HG03439 (cell line): ENCODE measurements at regions not wholly inside any gene's neighbourhood (a gene's known extent, or its start where the extent isn't known, plus 50 kb on each side); places are given as distances from the start of the nearest gene placed in this dataset.

Experiments
- ATAC-seq: cut with Tn5 transposase; IDR thresholded peaks from one replicate; pipeline ENCODE4 v1.9.1; 2021; ENCODE audit warnings: mild to moderate bottlenecking, moderate library complexity; ENCODE audit not compliant: unreplicated experiment

- no peak for ATAC-seq
Observed at GRCh38 chr20:42020316-42020715, 402.1 kb upstream of the CHD6 start.

- ATAC-seq: no peak
Observed at GRCh38 chr20:42018979-42019378, 400.8 kb upstream of the CHD6 start.

GRCh38 chr20:42010090-42010489 lies 391.9 kb upstream of the CHD6 start:
- no peak for ATAC-seq

- ATAC-seq: no peak
Observed at GRCh38 chr20:42007251-42007650, 389.1 kb upstream of the CHD6 start.

- ATAC-seq: no peak
Observed at GRCh38 chr20:42005211-42005610, 387.0 kb upstream of the CHD6 start.

GRCh38 chr20:42003380-42003779 lies 385.2 kb upstream of the CHD6 start:
- ATAC-seq: no peak

- no peak for ATAC-seq
Observed at GRCh38 chr20:41998539-41999341, 380.6 kb upstream of the CHD6 start.

GRCh38 chr20:41996951-41997350 lies 378.8 kb upstream of the CHD6 start:
- ATAC-seq: no peak

GRCh38 chr20:41992481-41992880 lies 374.3 kb upstream of the CHD6 start:
- ATAC-seq: no peak

- ATAC-seq: no peak
Observed at GRCh38 chr20:41991412-41991811, 373.2 kb upstream of the CHD6 start.

GRCh38 chr20:41989935-41990635 lies 371.9 kb upstream of the CHD6 start:
- ATAC-seq: no peak

- no peak for ATAC-seq
Observed at GRCh38 chr20:41989039-41989679, 371.0 kb upstream of the CHD6 start.

GRCh38 chr20:41984031-41984430 lies 365.9 kb upstream of the CHD6 start:
- no peak for ATAC-seq

GRCh38 chr20:41983159-41983558 lies 365.0 kb upstream of the CHD6 start:
- ATAC-seq: no peak

- no peak for ATAC-seq
Observed at GRCh38 chr20:41981746-41982145, 363.6 kb upstream of the CHD6 start.

GRCh38 chr20:41978875-41979274 lies 360.7 kb upstream of the CHD6 start:
- no peak for ATAC-seq

- no peak for ATAC-seq
Observed at GRCh38 chr20:41978246-41978790, 360.1 kb upstream of the CHD6 start.

GRCh38 chr20:41969656-41970055 lies 351.5 kb upstream of the CHD6 start:
- no peak for ATAC-seq

GRCh38 chr20:41960166-41960565 lies 342.0 kb upstream of the CHD6 start:
- no peak for ATAC-seq

- ATAC-seq: no peak
Observed at GRCh38 chr20:41958391-41958790, 340.2 kb upstream of the CHD6 start.

- ATAC-seq: no peak
Observed at GRCh38 chr20:41956338-41957074, 338.3 kb upstream of the CHD6 start.
